SK-N-SH (cell line): ENCODE measurements at regions not wholly inside any gene's neighbourhood (a gene's known extent, or its start where the extent isn't known, plus 50 kb on each side); places are given as distances from the start of the nearest gene placed in this dataset.

Experiments
- CTCF ChIA-PET: fragments of 300-600, 350-600 bp; formaldehyde crosslinking; extraction: SDS; loops from one replicate; lab custom pipeline; 2021; lab: Yijun Ruan, JAX
- POLR2A ChIA-PET: fragments of 350-600 bp; sonication (Branson Sonifier 250); formaldehyde crosslinking; extraction: SDS; loops from one replicate; lab custom pipeline; 2020; ENCODE audit warnings: antibody characterized with exemption, inconsistent platforms; lab: Yijun Ruan, JAX
- DNase-seq: peaks from one replicate; pipeline ENCODE4 v3.0.0; 2012
- H2AFZ ChIP-seq: fragments of 200-600 bp; sonication (generic); 2 replicates; pipeline ENCODE4 v1.8.1; 2016; ENCODE audit warnings: antibody characterized with exemption, mild to moderate bottlenecking, low read depth
- H3F3A ChIP-seq: fragments of 200-600 bp; sonication (generic); replicated peaks from 2 replicates; pipeline ENCODE3; 2016; ENCODE audit warnings: antibody characterized with exemption, mild to moderate bottlenecking; ENCODE audit not compliant: insufficient read depth
- H3K27ac ChIP-seq, 2 experiments: fragments of 200-500 bp in 1 of 2; fragments of 200-600 bp in 1 of 2; sonication (Bioruptor generic) in 1 of 2; sonication (generic), shearing (Covaris generic) in 1 of 2; 2 replicates each; pipeline versions ENCODE4 v1.5.1 to v1.6.1; 2014 to 2016; ENCODE audit warnings: low read depth in 2 of 2, inconsistent platforms in 1 of 2, low read length in 1 of 2, mild to moderate bottlenecking in 1 of 2, mixed read lengths in 1 of 2
- H3K27me3 ChIP-seq: fragments of 200-600 bp; sonication (generic), shearing (Covaris generic); 2 replicates; pipeline ENCODE4 v1.6.1; 2016; ENCODE audit warnings: mixed run types; ENCODE audit not compliant: insufficient read depth
- H3K36me3 ChIP-seq, 2 experiments: fragments of 200-500 bp in 1 of 2; fragments of 200-600 bp in 1 of 2; sonication (Bioruptor generic) in 1 of 2; sonication (generic) in 1 of 2; replicated peaks in 1 of 2; 2 replicates each; pipeline versions ENCODE3 to v1.5.1; 2014 to 2016; ENCODE audit warnings: low read length in 1 of 2, mild to moderate bottlenecking in 1 of 2; ENCODE audit not compliant: insufficient read depth in 2 of 2, control insufficient read depth in 1 of 2
- H3K4me1 ChIP-seq, 2 experiments: fragments of 200-500 bp in 1 of 2; fragments of 200-600 bp in 1 of 2; sonication (Bioruptor generic) in 1 of 2; sonication (generic), shearing (Covaris generic) in 1 of 2; 2 replicates each; pipeline versions ENCODE4 v1.5.1 to v1.6.1; 2014 to 2016; ENCODE audit warnings: low read depth in 1 of 2, low read length in 1 of 2, mixed run types in 1 of 2; ENCODE audit not compliant: insufficient read depth in 2 of 2, control insufficient read depth in 1 of 2
- H3K4me2 ChIP-seq: fragments of 200-600 bp; sonication (generic), shearing (Covaris generic); 2 replicates; pipeline ENCODE4 v1.6.1; 2017; ENCODE audit warnings: mixed run types
- H3K4me3 ChIP-seq, 2 experiments: fragments of 200-500 bp in 1 of 2; fragments of 200-600 bp in 1 of 2; sonication (Bioruptor generic) in 1 of 2; sonication (generic), shearing (Covaris generic) in 1 of 2; 2 replicates each; pipeline versions ENCODE4 v1.5.1 to v1.8.1; 2014 to 2016; ENCODE audit warnings: low read depth in 2 of 2, inconsistent platforms in 1 of 2, low read length in 1 of 2, mild to moderate bottlenecking in 1 of 2, mixed read lengths in 1 of 2, moderate library complexity in 1 of 2
- H3K79me2 ChIP-seq: fragments of 200-600 bp; sonication (generic); 2 replicates; pipeline ENCODE4 v1.8.1; 2017; ENCODE audit warnings: mild to moderate bottlenecking; ENCODE audit not compliant: insufficient read depth
- H3K9ac ChIP-seq: fragments of 200-600 bp; sonication (generic); 2 replicates; pipeline ENCODE4 v1.6.1; 2017; ENCODE audit warnings: mixed run types
- H3K9me2 ChIP-seq: fragments of 200-600 bp; sonication (generic); 2 replicates; pipeline ENCODE4 v1.6.1; 2017; ENCODE audit warnings: mixed run types
- H3K9me3 ChIP-seq: fragments of 200-600 bp; sonication (generic); 2 replicates; pipeline ENCODE4 v1.6.1; 2017; ENCODE audit warnings: mixed run types, mild to moderate bottlenecking, moderate library complexity
- H4K20me1 ChIP-seq: fragments of 200-600 bp; sonication (generic); 2 replicates; pipeline ENCODE4 v1.6.1; 2017; ENCODE audit warnings: mild to moderate bottlenecking, mixed run types; ENCODE audit not compliant: insufficient read depth
- CTCF ChIP-seq: fragments of 200-600 bp; sonication (generic); IDR thresholded peaks from 2 replicates; pipeline ENCODE4 v1.6.1; 2017; ENCODE audit warnings: antibody characterized with exemption, mild to moderate bottlenecking, moderate library complexity
- EP300 ChIP-seq, 2 experiments: IDR thresholded peaks; 2 replicates each; pipeline versions ENCODE4 v1.4.0 to v1.6.1; 2012; ENCODE audit warnings: borderline replicate concordance in 1 of 2, low read depth in 1 of 2, low read length in 1 of 2
- IRF3 ChIP-seq: fragments of 150-350 bp; IDR thresholded peaks from 2 replicates; pipeline ENCODE4 v1.6.1; 2016; ENCODE audit warnings: mild to moderate bottlenecking, low read depth, low read length
- JUND ChIP-seq: IDR thresholded peaks from 2 replicates; pipeline ENCODE4 v1.4.0; 2012
- MEF2A ChIP-seq: IDR thresholded peaks from 2 replicates; pipeline ENCODE4 v1.4.0; 2012; ENCODE audit warnings: low read depth, borderline replicate concordance
- MXI1 ChIP-seq: IDR thresholded peaks from 2 replicates; pipeline ENCODE4 v1.6.1; 2012; ENCODE audit warnings: mild to moderate bottlenecking, low read depth, low read length, improper control_type of control experiment
- RAD21 ChIP-seq: IDR thresholded peaks from 2 replicates; pipeline ENCODE4 v1.6.1; 2012; ENCODE audit warnings: mild to moderate bottlenecking, low read length
- RCOR1 ChIP-seq: fragments of 150-350 bp; IDR thresholded peaks from 2 replicates; pipeline ENCODE4 v1.6.1; 2017; ENCODE audit warnings: antibody characterized with exemption, low read length
- SMC3 ChIP-seq: IDR thresholded peaks from 2 replicates; pipeline ENCODE4 v1.6.1; 2012; ENCODE audit warnings: low read depth, low read length, improper control_type of control experiment
- TCF12 ChIP-seq: IDR thresholded peaks from 2 replicates; pipeline ENCODE4 v1.4.0; 2012
- WGBS: methylation state at CpG from one replicate; pipeline ENCODE4 v1.1.6; 2017; ENCODE audit warnings: low lambda C conversion rate; 5-methylcytosine and 5-hydroxymethylcytosine counted together
- TF ChIP-seq, protein P1 (sequence below): IDR thresholded peaks from 2 replicates; pipeline ENCODE4; 2012

DNA sequence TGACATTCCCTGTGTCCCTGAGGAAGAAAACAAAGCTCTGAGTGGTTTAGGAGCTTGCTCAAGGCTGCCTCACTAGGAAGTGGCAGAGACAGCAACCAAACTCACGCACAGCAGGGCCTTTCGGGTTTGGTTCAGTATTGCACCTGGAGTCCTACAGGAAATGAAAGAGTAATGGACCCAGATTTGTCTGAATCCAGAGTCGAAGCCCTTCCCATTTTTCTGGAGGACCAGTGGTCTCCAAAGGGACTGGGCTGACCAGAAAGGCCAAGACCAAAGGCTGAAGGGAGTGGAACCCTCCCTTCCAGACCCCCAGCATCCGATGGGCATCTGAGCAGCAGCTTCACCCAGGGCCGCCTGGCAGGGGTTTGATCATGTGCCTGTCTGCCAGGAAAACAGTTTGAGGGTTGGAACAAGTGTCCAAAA lies 85.5 kb upstream of the RPL38 start:
- TF ChIP-seq RAD21 (no peak), MEF2A (no peak), TCF12 (no peak), CTCF (no peak), SMC3 (no peak), MXI1 (no peak), EP300 (IDR thresholded peaks at IDR 0.05; ENCODE audit: borderline replicate concordance in 1 of 2, low read depth in 1 of 2, low read length in 1 of 2) (no peak), JUND (no peak)
- DNase-seq: peak; percentile 48
- H3K27ac ChIP-seq: no peak overlapping the region
- POLR2A ChIA-PET: interaction anchor here (1.2 kb wide), 1 partner anchor 729 kb away, joined by 3 read pairs; no protein-coding TSS in a partner anchor
- H3K4me2 ChIP-seq: no peak overlapping the region
- H3K4me1 ChIP-seq: peaks cover 0 to 17% of the 10 kb centered on the region in 2 experiments; a peak in 1 of 4 replicates
- no peaks in the 10 kb centered on the region for H3K9me2 ChIP-seq
- peaks cover 6% of the 10 kb centered on the region; the same call in 1 of the 2 replicates for H3K9me3 ChIP-seq
- 37% methylated on average over 5 of the region's 5 CpGs for WGBS
- no peaks in the 10 kb centered on the region for H3F3A ChIP-seq
- no peak overlapping the region for H3K9ac ChIP-seq
- H4K20me1 ChIP-seq: no peaks in the 10 kb centered on the region
- H3K4me3 ChIP-seq: no peak overlapping the region
- CTCF ChIA-PET: interaction anchor here (0.7 to 5.1 kb wide), 20 partner anchors 9 to 292 kb away, joined by 3 to 31 read pairs (median 4); partner anchors contain the start of gene TTYH2
- H2AFZ ChIP-seq: no peak overlapping the region
- H3K27me3 ChIP-seq: no peaks in the 10 kb centered on the region
- no peaks in the 10 kb centered on the region for H3K36me3 ChIP-seq
- H3K79me2 ChIP-seq: no peaks in the 10 kb centered on the region

GRCh38 chr17:74118504-74118903 lies 85.0 kb upstream of the RPL38 start:
- Histone ChIP-seq H4K20me1 (no peaks in the 10 kb centered on the region), H3K4me2 (no peak overlapping the region), H2AFZ (no peak overlapping the region), H3K27ac (no peak overlapping the region), H3K9me2 (no peaks in the 10 kb centered on the region), H3K4me1 (peaks cover 0 to 17% of the 10 kb centered on the region in 2 experiments; a peak in 1 of 4 replicates), H3K36me3 (no peaks in the 10 kb centered on the region), H3F3A (no peaks in the 10 kb centered on the region), H3K9me3 (peaks cover 6% of the 10 kb centered on the region; the same call in 1 of the 2 replicates), H3K9ac (no peak overlapping the region), H3K79me2 (no peaks in the 10 kb centered on the region), H3K27me3 (no peaks in the 10 kb centered on the region), H3K4me3 (no peak overlapping the region)
- peak; percentile 71 for DNase-seq
- CTCF ChIA-PET: interaction anchor here (0.6 to 5.1 kb wide), 20 partner anchors 9 to 782 kb away, joined by 3 to 31 read pairs (median 4); no protein-coding TSS in a partner anchor
- POLR2A ChIA-PET: interaction anchor here (0.6 kb wide), 1 partner anchor 30 kb away, joined by 3 read pairs; no protein-coding TSS in a partner anchor
- 40% methylated on average over 8 of the region's 8 CpGs for WGBS
- TF ChIP-seq, protein P1, sequence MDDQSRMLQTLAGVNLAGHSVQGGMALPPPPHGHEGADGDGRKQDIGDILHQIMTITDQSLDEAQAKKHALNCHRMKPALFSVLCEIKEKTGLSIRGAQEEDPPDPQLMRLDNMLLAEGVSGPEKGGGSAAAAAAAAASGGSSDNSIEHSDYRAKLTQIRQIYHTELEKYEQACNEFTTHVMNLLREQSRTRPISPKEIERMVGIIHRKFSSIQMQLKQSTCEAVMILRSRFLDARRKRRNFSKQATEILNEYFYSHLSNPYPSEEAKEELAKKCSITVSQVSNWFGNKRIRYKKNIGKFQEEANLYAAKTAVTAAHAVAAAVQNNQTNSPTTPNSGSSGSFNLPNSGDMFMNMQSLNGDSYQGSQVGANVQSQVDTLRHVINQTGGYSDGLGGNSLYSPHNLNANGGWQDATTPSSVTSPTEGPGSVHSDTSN: no peak
- TF ChIP-seq IRF3 (no peak), RCOR1 (no peak), SMC3 (peak; percentile 10; the same call in 1 of the 2 replicates), RAD21 (0 out of 2 replicates have a peak, but pooled peaks have one; percentile 18)
